ENCODE measurements at regions not wholly inside any gene's neighbourhood (a gene's known extent, or its start where the extent isn't known, plus 50 kb on each side); places are given as distances from the start of the nearest gene placed in this dataset.

GRCh38 chr9:22922222-22922621, 475.6 kb downstream of the DMRTA1 start:
- no peaks in the 10 kb centered on the region for H3K27me3 Mint-ChIP-seq
- no peak for TF ChIP-seq CTCF (conservative IDR thresholded peaks at IDR 0.05)
- H3K27ac Mint-ChIP-seq = no peak overlapping the region
- no peaks in the 10 kb centered on the region for H3K4me1 Mint-ChIP-seq (ENCODE audit: unreplicated experiment)
- no peaks in the 10 kb centered on the region for H3K36me3 Mint-ChIP-seq
- no peaks in the 10 kb centered on the region for H3K9me3 Mint-ChIP-seq
- no peak for DNase-seq (ENCODE audit: extremely low spot score, unreplicated experiment)
- H3K4me3 Mint-ChIP-seq = no peak overlapping the region

- peaks cover 4% of the 10 kb centered on the region for H3K9me3 Mint-ChIP-seq
- H3K27ac Mint-ChIP-seq = no peak overlapping the region
- H3K27me3 Mint-ChIP-seq = peaks cover 3% of the 10 kb centered on the region
- H3K4me3 Mint-ChIP-seq = no peak overlapping the region
- DNase-seq (ENCODE audit: extremely low spot score, unreplicated experiment) = no peak
- no peak for TF ChIP-seq CTCF (conservative IDR thresholded peaks at IDR 0.05)
- no peaks in the 10 kb centered on the region for H3K36me3 Mint-ChIP-seq
- no peaks in the 10 kb centered on the region for H3K4me1 Mint-ChIP-seq (ENCODE audit: unreplicated experiment)
Observed at GRCh38 chr9:22954550-22954949, 507.9 kb downstream of the DMRTA1 start.

- Mint-ChIP-seq H3K4me3 (no peak overlapping the region), H3K9me3 (peaks cover 3% of the 10 kb centered on the region), H3K27ac (no peak overlapping the region), H3K36me3 (no peaks in the 10 kb centered on the region), H3K4me1 (ENCODE audit: unreplicated experiment) (no peaks in the 10 kb centered on the region), H3K27me3 (peaks cover 3% of the 10 kb centered on the region)
- no peak for DNase-seq (ENCODE audit: extremely low spot score, unreplicated experiment)
- no peak for TF ChIP-seq CTCF (conservative IDR thresholded peaks at IDR 0.05)
Observed at GRCh38 chr9:22954964-22955363, 508.3 kb downstream of the DMRTA1 start.

- H3K27ac Mint-ChIP-seq = no peak overlapping the region
- H3K4me3 Mint-ChIP-seq = no peak overlapping the region
- H3K4me1 Mint-ChIP-seq (ENCODE audit: unreplicated experiment) = no peaks in the 10 kb centered on the region
- no peak for TF ChIP-seq CTCF (conservative IDR thresholded peaks at IDR 0.05)
- DNase-seq (ENCODE audit: extremely low spot score, unreplicated experiment) = no peak
- H3K27me3 Mint-ChIP-seq = no peaks in the 10 kb centered on the region
- H3K9me3 Mint-ChIP-seq = no peaks in the 10 kb centered on the region
- no peaks in the 10 kb centered on the region for H3K36me3 Mint-ChIP-seq
Observed at GRCh38 chr9:22969350-22969979, 522.8 kb downstream of the DMRTA1 start.

- Mint-ChIP-seq H3K36me3 (no peaks in the 10 kb centered on the region), H3K27me3 (no peaks in the 10 kb centered on the region), H3K4me1 (ENCODE audit: unreplicated experiment) (no peaks in the 10 kb centered on the region), H3K9me3 (no peaks in the 10 kb centered on the region), H3K4me3 (no peak overlapping the region), H3K27ac (no peak overlapping the region)
- DNase-seq (ENCODE audit: extremely low spot score, unreplicated experiment) = no peak
- TF ChIP-seq CTCF (conservative IDR thresholded peaks at IDR 0.05) = no peak
Observed at GRCh38 chr9:22970434-22970975, 523.9 kb downstream of the DMRTA1 start.

Data from type B pancreatic cell (in vitro differentiated cells).